NCI-H1694 (cell line): ENCODE measurements at regions not wholly inside any gene's neighbourhood (a gene's known extent, or its start where the extent isn't known, plus 50 kb on each side); places are given as distances from the start of the nearest gene placed in this dataset.

Experiments used
- DNase-seq: peaks from one replicate; lab custom pipeline; 2025; lab: John Stamatoyannopoulos, UW

- DNase-seq, result no peak
These were observed 157.7 kb upstream of the NR3C1 start for GRCh38 chr5:143561219-143561618.

GRCh38 chr5:143560378-143560777, 156.9 kb upstream of the NR3C1 start:
- no peak for DNase-seq

- DNase-seq, result no peak
These were observed 156.2 kb upstream of the NR3C1 start for GRCh38 chr5:143559586-143560109.

- DNase-seq, result no peak
These were observed 154.6 kb upstream of the NR3C1 start for GRCh38 chr5:143558048-143558447.

- no peak for DNase-seq
These were observed 153.8 kb upstream of the NR3C1 start for GRCh38 chr5:143557061-143557818.

GRCh38 chr5:143554918-143555477, 151.5 kb upstream of the NR3C1 start:
- no peak for DNase-seq

GRCh38 chr5:143554187-143554717, 150.8 kb upstream of the NR3C1 start:
- no peak for DNase-seq

GRCh38 chr5:143552680-143553079, 149.2 kb upstream of the NR3C1 start:
- DNase-seq, result no peak

GRCh38 chr5:143551820-143552251, 148.3 kb upstream of the NR3C1 start:
- no peak for DNase-seq

- no peak for DNase-seq
These were observed 147.6 kb upstream of the NR3C1 start for GRCh38 chr5:143550986-143551630.

GRCh38 chr5:143547342-143547741, 143.9 kb upstream of the NR3C1 start:
- DNase-seq, result no peak

- no peak for DNase-seq
These were observed 142.9 kb upstream of the NR3C1 start for GRCh38 chr5:143546394-143546793.

- no peak for DNase-seq
These were observed 141.1 kb upstream of the NR3C1 start for GRCh38 chr5:143544606-143545005.

- no peak for DNase-seq
These were observed 140.1 kb upstream of the NR3C1 start for GRCh38 chr5:143543358-143544255.

- DNase-seq, result no peak
These were observed 139.3 kb upstream of the NR3C1 start for GRCh38 chr5:143542798-143543144.

GRCh38 chr5:143541943-143542797, 138.7 kb upstream of the NR3C1 start:
- DNase-seq, result no peak

- DNase-seq, result no peak
These were observed 136.3 kb upstream of the NR3C1 start for GRCh38 chr5:143539742-143540141.

- no peak for DNase-seq
These were observed 133.6 kb upstream of the NR3C1 start for GRCh38 chr5:143537056-143537455.

GRCh38 chr5:143536364-143536763, 132.9 kb upstream of the NR3C1 start:
- DNase-seq, result no peak

- no peak for DNase-seq
These were observed 131.3 kb upstream of the NR3C1 start for GRCh38 chr5:143534761-143535154.
